Ectodermal cell (in vitro differentiated cells): ENCODE measurements at regions not wholly inside any gene's neighbourhood (a gene's known extent, or its start where the extent isn't known, plus 50 kb on each side); places are given as distances from the start of the nearest gene placed in this dataset.
A peak's percentile ranks its signal among the peaks of the same experiment; 100 is the strongest.

Source experiments
- H3K27ac ChIP-seq: 2 replicates; pipeline ENCODE4 v1.7.0; 2013; ENCODE audit warnings: mild to moderate bottlenecking, low read depth, low read length; ENCODE audit not compliant: insufficient read depth, poor library complexity, severe bottlenecking
- H3K27me3 ChIP-seq: 2 replicates; pipeline ENCODE4 v1.7.0; 2013; ENCODE audit warnings: mild to moderate bottlenecking, low read length; ENCODE audit not compliant: insufficient read depth, control insufficient read depth, poor library complexity, severe bottlenecking
- H3K36me3 ChIP-seq: one replicate; pipeline ENCODE4 v1.7.0; 2013; ENCODE audit warnings: low read length; ENCODE audit not compliant: control insufficient read depth, insufficient read depth
- H3K4me1 ChIP-seq: one replicate; pipeline ENCODE4 v1.7.0; 2013; ENCODE audit warnings: low read length; ENCODE audit not compliant: control insufficient read depth, insufficient read depth
- H3K4me3 ChIP-seq: 2 replicates; pipeline ENCODE4 v1.7.0; 2013; ENCODE audit warnings: low read depth, low read length, control low read depth; ENCODE audit not compliant: insufficient read depth
- H3K9me3 ChIP-seq: 2 replicates; pipeline ENCODE4 v1.7.0; 2013; ENCODE audit warnings: mild to moderate bottlenecking, low read length, moderate library complexity; ENCODE audit not compliant: control insufficient read depth
- WGBS, 2 experiments: methylation state at CpG; one replicate each; pipeline ENCODE4 v1.1.7; 2013; ENCODE audit warnings: missing lambda C conversion rate in 2 of 2; 5-methylcytosine and 5-hydroxymethylcytosine counted together

DNA sequence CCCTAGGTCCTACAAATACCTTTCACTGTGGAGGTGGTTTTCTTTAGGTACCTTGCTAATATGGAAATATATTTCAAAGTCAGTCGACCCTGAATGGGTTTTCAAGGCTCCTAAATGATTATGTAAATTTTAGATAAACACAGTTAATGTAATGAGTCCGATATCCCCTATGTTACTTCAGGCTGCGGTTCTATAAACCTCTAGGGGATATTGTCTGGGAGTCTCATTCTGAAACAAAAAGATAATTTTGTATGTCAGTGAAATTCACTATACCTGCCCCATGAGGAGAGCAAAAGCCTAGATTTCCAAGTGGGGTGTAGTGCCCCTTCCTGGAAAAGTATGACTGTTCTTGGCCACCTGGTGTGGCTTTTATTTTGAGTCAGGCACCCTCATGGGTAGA is 377.3 kb downstream of the ICE1 start:
- Histone ChIP-seq H3K36me3 (no peaks in the 10 kb centered on the region), H3K4me3 (no peak overlapping the region), H3K9me3 (no peaks in the 10 kb centered on the region), H3K27me3 (no peaks in the 10 kb centered on the region), H3K4me1 (no peaks in the 10 kb centered on the region), H3K27ac (no peak overlapping the region)
- 84 to 90% methylated on average over 3 of the region's 3 CpGs for WGBS, 2 experiments

DNA sequence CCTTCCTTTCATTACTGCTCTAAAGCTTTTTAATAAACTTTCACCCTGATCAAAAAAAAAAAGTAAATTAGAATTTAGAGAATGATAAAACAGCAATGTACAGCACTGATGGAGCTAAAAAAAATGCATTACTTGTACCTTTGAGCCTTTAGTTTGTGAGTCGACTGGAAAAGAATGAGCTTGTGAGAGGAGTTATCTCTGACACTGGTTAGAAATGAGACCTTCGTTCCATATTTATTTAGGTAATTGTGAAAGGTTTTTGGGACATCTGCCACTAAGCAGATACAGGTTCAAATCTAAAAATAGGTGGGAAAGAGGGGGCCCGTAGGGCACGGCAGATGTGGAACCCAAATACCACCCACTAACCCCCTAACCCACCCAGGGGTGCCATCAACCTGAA is 376.8 kb downstream of the ICE1 start:
- H3K27ac ChIP-seq, result no peak overlapping the region
- 91 to 95% methylated on average over 2 to 4 of the region's 4 CpGs for WGBS, 2 experiments
- no peaks in the 10 kb centered on the region for H3K4me1 ChIP-seq
- no peaks in the 10 kb centered on the region for H3K9me3 ChIP-seq
- H3K36me3 ChIP-seq, result no peaks in the 10 kb centered on the region
- no peaks in the 10 kb centered on the region for H3K27me3 ChIP-seq
- H3K4me3 ChIP-seq, result no peak overlapping the region

GRCh38 chr5:5798462-5798861 is 376.0 kb downstream of the ICE1 start:
- Histone ChIP-seq H3K9me3 (no peaks in the 10 kb centered on the region), H3K4me1 (no peaks in the 10 kb centered on the region), H3K27me3 (no peaks in the 10 kb centered on the region), H3K27ac (no peak overlapping the region), H3K36me3 (no peaks in the 10 kb centered on the region), H3K4me3 (no peak overlapping the region)
- 42 to 63% methylated on average over 2 to 3 of the region's 4 CpGs for WGBS, 2 experiments

GRCh38 chr5:5798041-5798440 is 375.6 kb downstream of the ICE1 start:
- no peak overlapping the region for H3K27ac ChIP-seq
- WGBS, 2 experiments, result 93 to 99% methylated on average over 4 to 5 of the region's 5 CpGs
- no peaks in the 10 kb centered on the region for H3K27me3 ChIP-seq
- H3K4me3 ChIP-seq, result no peak overlapping the region
- no peaks in the 10 kb centered on the region for H3K4me1 ChIP-seq
- no peaks in the 10 kb centered on the region for H3K36me3 ChIP-seq
- no peaks in the 10 kb centered on the region for H3K9me3 ChIP-seq

DNA sequence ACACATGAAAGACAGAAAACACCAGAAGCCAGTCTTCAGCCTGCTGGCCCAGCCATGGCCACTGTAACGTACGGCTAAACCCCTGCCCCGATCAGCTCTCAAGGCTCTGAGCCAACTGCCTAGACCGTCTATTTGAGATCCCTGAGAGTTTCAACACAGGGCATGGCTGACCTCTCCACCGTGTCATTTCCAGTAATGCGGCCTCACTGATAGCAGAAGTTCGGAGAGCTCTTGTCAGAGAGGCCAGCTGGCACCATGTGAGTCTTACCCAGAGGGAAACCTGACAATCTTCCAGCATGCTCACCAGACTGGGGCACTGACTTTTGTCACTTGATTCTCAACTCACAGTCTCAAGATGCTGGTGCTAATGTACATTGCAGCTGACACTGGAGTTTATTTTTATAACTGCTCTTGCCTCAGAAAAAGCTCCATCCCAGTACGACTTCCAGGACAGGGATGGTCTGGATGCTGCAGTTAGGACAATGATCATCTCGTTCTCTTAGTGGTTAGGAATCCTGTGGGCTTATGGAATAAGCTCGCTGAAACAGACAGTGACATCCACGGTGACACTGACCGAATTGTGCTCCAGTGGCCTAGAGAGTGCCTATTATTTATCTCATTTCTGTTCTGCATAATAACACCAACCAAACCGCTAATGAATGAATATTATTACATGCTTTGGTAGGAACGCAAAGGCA is 372.7 kb downstream of the ICE1 start:
- no peaks in the 10 kb centered on the region for H3K9me3 ChIP-seq
- H3K27me3 ChIP-seq, result no peaks in the 10 kb centered on the region
- no peaks in the 10 kb centered on the region for H3K36me3 ChIP-seq
- no peaks in the 10 kb centered on the region for H3K4me1 ChIP-seq
- 94 to 95% methylated on average over 14 of the region's 14 CpGs for WGBS, 2 experiments
- no peak overlapping the region for H3K27ac ChIP-seq
- no peak overlapping the region for H3K4me3 ChIP-seq

- Histone ChIP-seq H3K27me3 (no peaks in the 10 kb centered on the region), H3K4me3 (no peak overlapping the region), H3K27ac (peak overlapping the region; percentile 40), H3K36me3 (no peaks in the 10 kb centered on the region), H3K4me1 (no peaks in the 10 kb centered on the region), H3K9me3 (no peaks in the 10 kb centered on the region)
- 91 to 95% methylated on average over 4 of the region's 4 CpGs for WGBS, 2 experiments
Observed at GRCh38 chr5:5794118-5794560, 371.7 kb downstream of the ICE1 start.

GRCh38 chr5:5793242-5794117 is 371.0 kb downstream of the ICE1 start:
- Histone ChIP-seq H3K36me3 (no peaks in the 10 kb centered on the region), H3K4me1 (no peaks in the 10 kb centered on the region), H3K4me3 (no peak overlapping the region), H3K9me3 (no peaks in the 10 kb centered on the region), H3K27ac (peak overlapping the region; percentile 40), H3K27me3 (no peaks in the 10 kb centered on the region)
- 92 to 94% methylated on average over 9 to 10 of the region's 10 CpGs for WGBS, 2 experiments

DNA sequence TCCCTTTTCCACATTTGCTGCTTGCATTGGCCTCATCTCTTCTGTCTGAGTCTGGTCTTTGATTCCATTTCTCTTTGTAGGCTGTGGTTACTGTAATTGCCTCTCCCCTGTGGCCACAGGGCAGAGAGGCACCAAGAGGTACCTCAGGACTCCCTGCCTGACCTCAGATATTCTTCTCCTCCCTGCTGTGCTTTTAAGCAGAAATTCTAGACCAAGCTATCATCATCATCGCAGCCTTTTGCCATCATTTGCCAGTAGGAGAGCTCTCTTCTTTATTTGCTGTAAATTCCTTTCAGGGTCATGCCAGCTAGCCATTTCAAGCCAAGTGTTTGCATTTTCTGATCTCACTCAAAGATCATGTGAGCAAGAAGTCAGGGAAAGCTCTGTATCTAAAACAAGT is 369.6 kb downstream of the ICE1 start:
- no peaks in the 10 kb centered on the region for H3K9me3 ChIP-seq
- no peaks in the 10 kb centered on the region for H3K27me3 ChIP-seq
- WGBS, 2 experiments, result 79 to 89% methylated on average over 1 of the region's 1 CpG
- H3K4me1 ChIP-seq, result no peaks in the 10 kb centered on the region
- no peak overlapping the region for H3K27ac ChIP-seq
- no peak overlapping the region for H3K4me3 ChIP-seq
- no peaks in the 10 kb centered on the region for H3K36me3 ChIP-seq

DNA sequence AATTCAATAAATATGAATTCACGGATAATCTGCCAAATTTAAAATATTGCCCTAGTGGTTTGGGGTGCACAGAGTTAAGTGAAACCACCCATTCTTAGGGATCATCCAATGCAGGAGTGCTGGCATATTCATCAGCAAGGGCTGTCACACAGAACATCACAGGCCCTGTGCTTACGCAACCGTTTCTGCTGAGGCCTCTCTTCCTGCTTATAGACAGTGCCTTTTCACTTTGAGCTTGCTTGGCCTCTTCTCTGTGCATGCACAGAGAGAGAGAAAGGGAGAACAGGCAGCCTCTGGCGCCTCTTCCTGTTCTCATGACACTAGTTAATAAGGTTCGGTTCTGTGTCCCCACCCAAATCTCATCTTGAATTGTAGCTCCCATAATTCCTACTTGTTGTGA is 366.3 kb downstream of the ICE1 start:
- H3K27ac ChIP-seq, result no peak overlapping the region
- no peak overlapping the region for H3K4me3 ChIP-seq
- H3K27me3 ChIP-seq, result no peaks in the 10 kb centered on the region
- 90 to 96% methylated on average over 5 of the region's 5 CpGs for WGBS, 2 experiments
- H3K9me3 ChIP-seq, result no peaks in the 10 kb centered on the region
- no peaks in the 10 kb centered on the region for H3K36me3 ChIP-seq
- no peaks in the 10 kb centered on the region for H3K4me1 ChIP-seq

GRCh38 chr5:5787373-5787772 is 364.9 kb downstream of the ICE1 start:
- 88 to 94% methylated on average over 1 to 2 of the region's 2 CpGs for WGBS, 2 experiments
- no peaks in the 10 kb centered on the region for H3K36me3 ChIP-seq
- H3K4me1 ChIP-seq, result no peaks in the 10 kb centered on the region
- no peak overlapping the region for H3K27ac ChIP-seq
- no peaks in the 10 kb centered on the region for H3K9me3 ChIP-seq
- no peak overlapping the region for H3K4me3 ChIP-seq
- H3K27me3 ChIP-seq, result no peaks in the 10 kb centered on the region
